NOMO-1 treated with dmso at 0.1 percent for 144 hours (cell line): ENCODE measurements at regions not wholly inside any gene's neighbourhood (a gene's known extent, or its start where the extent isn't known, plus 50 kb on each side); places are given as distances from the start of the nearest gene placed in this dataset.
A peak's percentile ranks its signal among the peaks of the same experiment; 100 is the strongest.

Experiments
- DNase-seq: peaks from one replicate; lab custom pipeline; 2025; ENCODE audit not compliant: unreplicated experiment; lab: John Stamatoyannopoulos, UW

GRCh38 chr4:107183155-107183774 is 147.2 kb upstream of the DKK2 start:
- DNase-seq, result peak; percentile 6

GRCh38 chr4:107182347-107182746 is 146.2 kb upstream of the DKK2 start:
- DNase-seq, result no peak

- DNase-seq, result no peak
These were observed 130.8 kb upstream of the DKK2 start for GRCh38 chr4:107166873-107167450.

GRCh38 chr4:107166181-107166580 is 130.1 kb upstream of the DKK2 start:
- DNase-seq, result no peak

GRCh38 chr4:107164962-107165475 is 128.9 kb upstream of the DKK2 start:
- no peak for DNase-seq

GRCh38 chr4:107156443-107156842 is 120.3 kb upstream of the DKK2 start:
- DNase-seq, result no peak

- DNase-seq, result no peak
These were observed 119.3 kb upstream of the DKK2 start for GRCh38 chr4:107155366-107155765.

- no peak for DNase-seq
These were observed 117.8 kb upstream of the DKK2 start for GRCh38 chr4:107153956-107154355.

- DNase-seq, result no peak
These were observed 117.1 kb upstream of the DKK2 start for GRCh38 chr4:107153228-107153627.

- no peak for DNase-seq
These were observed 115.1 kb upstream of the DKK2 start for GRCh38 chr4:107151173-107151572.

GRCh38 chr4:107148904-107149303 is 112.8 kb upstream of the DKK2 start:
- DNase-seq, result no peak

- DNase-seq, result no peak
These were observed 111.8 kb upstream of the DKK2 start for GRCh38 chr4:107147873-107148272.

GRCh38 chr4:107138433-107138832 is 102.3 kb upstream of the DKK2 start:
- DNase-seq, result no peak

- DNase-seq, result no peak
These were observed 98.0 kb upstream of the DKK2 start for GRCh38 chr4:107133965-107134653.

GRCh38 chr4:107131295-107131694 is 95.2 kb upstream of the DKK2 start:
- no peak for DNase-seq

GRCh38 chr4:107130157-107130556 is 94.0 kb upstream of the DKK2 start:
- DNase-seq, result no peak

GRCh38 chr4:107129611-107130010 is 93.5 kb upstream of the DKK2 start:
- DNase-seq, result no peak

GRCh38 chr4:107129076-107129475 is 93.0 kb upstream of the DKK2 start:
- DNase-seq, result no peak

- DNase-seq, result no peak
These were observed 92.0 kb upstream of the DKK2 start for GRCh38 chr4:107128116-107128515.

- no peak for DNase-seq
These were observed 89.4 kb upstream of the DKK2 start for GRCh38 chr4:107125496-107125895.

- DNase-seq, result no peak
These were observed 86.6 kb upstream of the DKK2 start for GRCh38 chr4:107122736-107123135.

GRCh38 chr4:107120661-107121060 is 84.5 kb upstream of the DKK2 start:
- DNase-seq, result no peak
